HG03521 (cell line): ENCODE measurements at regions not wholly inside any gene's neighbourhood (a gene's known extent, or its start where the extent isn't known, plus 50 kb on each side); places are given as distances from the start of the nearest gene placed in this dataset.
"Not testable (repeated sequence)": the region's sequence is repeated elsewhere in the genome, so short reads cannot be mapped to it uniquely, and the experiment has no call there.

Experiments
- ATAC-seq: cut with Tn5 transposase; IDR thresholded peaks from one replicate; pipeline ENCODE4 v1.9.1; 2021; ENCODE audit warnings: mild to moderate bottlenecking, moderate library complexity; ENCODE audit not compliant: unreplicated experiment

GRCh38 chr6:167707686-167708500 lies 118.8 kb upstream of the AFDN start:
- no peak for ATAC-seq

GRCh38 chr6:167708501-167709094 lies 118.1 kb upstream of the AFDN start:
- no peak for ATAC-seq

DNA sequence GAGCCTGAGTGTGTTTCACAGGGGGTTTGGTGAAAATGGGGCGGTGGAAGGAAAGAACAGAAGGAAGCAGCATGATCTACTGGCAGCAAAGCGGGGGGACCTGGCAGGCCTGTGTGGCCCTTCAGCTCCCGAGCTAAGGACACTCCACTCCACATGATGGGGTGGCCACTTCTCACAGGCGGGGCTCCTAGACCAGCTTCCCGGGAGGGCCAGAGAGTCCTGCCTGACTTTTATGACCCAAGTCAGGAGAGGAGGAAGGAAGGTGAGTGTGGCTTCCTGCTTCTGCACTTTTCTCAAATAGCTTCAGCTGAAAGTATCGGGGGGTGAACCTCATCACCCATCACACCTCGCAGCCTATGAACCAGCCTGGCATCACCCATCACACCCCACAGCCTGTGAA lies 117.5 kb upstream of the AFDN start:
- no peak for ATAC-seq

GRCh38 chr6:167709776-167710336 lies 116.9 kb upstream of the AFDN start:
- not testable (repeated sequence) for ATAC-seq

GRCh38 chr6:167710363-167710920 lies 116.3 kb upstream of the AFDN start:
- no peak for ATAC-seq

- no peak for ATAC-seq
Measured at GRCh38 chr6:167711211-167711610, 115.5 kb upstream of the AFDN start.

DNA sequence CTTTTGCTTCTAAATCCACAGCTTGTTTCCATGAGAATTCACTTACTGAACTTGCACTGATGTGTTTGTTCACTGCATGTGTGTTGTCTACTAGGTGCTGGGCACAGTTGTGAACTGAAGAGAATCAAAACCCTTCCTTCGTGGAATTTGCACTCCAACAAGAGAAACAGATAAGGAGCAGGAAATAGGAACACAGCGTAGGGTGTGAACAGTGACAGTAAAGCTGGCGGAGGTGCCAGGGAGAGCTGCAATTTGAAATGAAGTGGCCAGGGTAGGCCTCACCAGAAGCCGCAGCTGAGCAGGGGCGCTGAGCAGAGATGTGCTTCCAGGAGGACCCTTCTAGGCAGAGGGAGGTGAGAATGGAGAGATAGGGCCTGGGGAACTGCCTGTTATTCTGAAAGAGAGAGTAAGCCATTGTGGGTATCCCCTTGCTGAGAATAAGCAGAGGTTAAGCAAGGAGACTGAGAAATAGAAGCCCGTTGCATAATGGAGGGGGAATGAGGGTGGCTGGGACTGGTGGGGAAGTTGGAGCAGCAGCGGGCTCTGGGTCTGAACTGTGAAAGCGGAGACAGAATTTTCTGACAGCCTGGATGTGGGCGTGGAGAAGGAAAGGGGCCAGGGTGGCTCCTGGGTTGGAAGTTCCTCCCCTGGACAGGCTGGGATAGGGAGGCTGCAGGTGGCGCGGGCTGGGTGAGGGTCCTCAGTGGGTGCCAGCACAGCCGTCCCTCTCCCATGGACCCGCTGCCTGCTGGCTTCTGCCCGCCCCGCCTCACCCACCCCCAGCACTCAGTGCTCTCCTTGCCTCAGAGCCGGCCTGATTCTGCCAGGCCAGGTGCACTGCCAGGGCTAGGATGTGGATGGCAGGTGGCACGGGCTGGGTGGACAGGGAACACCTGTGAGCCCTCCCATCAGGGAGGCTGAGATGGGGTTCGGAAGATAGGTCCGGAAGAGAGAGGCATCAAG lies 114.7 kb upstream of the AFDN start:
- no peak for ATAC-seq

GRCh38 chr6:167712731-167713475 lies 113.8 kb upstream of the AFDN start:
- ATAC-seq: no peak

DNA sequence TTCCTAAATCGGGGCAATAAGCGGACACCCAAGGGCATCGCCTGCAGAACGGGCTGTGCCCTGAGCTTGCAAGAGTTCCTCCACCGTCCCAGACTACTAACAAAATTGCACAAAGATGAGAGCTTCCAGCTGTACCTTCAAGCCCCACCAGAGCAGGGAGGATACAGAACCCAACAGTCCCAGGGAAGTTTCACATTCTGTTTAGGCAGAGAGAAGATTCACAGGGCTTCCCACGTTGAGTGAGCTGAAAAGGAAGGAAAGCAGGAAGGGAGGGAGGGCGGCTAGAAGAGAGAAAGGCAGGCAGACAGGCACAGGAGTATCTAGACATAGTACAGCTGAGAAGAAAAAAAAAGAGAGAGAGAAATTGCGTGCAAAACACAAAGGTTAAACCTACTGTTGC lies 112.6 kb upstream of the AFDN start:
- ATAC-seq: no peak

GRCh38 chr6:167717455-167717854 lies 109.3 kb upstream of the AFDN start:
- no peak for ATAC-seq

- no peak for ATAC-seq
Measured at GRCh38 chr6:167717867-167718266, 108.8 kb upstream of the AFDN start.

DNA sequence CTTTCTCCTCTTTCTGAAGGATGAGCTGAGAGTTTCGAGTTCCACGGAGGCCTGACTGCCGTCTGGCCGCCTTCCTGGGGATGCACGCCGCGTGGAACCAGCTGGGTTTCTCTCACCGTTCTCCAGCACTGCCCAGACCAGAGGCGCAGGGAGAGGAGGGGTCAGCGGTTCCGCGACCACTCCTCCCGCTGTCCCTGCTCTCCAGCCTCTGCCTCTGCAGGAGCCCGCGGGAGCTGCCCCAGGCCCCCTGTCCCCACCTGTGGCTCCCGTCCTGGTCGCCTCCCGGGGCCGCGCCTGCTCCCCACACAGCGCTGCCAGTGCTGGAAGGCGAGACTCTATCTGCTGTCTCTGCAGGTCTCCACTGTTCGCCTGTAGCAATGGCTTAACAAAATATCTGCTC lies 106.8 kb upstream of the AFDN start:
- ATAC-seq: no peak

- ATAC-seq: no peak
Measured at GRCh38 chr6:167720456-167721285, 106.0 kb upstream of the AFDN start.

DNA sequence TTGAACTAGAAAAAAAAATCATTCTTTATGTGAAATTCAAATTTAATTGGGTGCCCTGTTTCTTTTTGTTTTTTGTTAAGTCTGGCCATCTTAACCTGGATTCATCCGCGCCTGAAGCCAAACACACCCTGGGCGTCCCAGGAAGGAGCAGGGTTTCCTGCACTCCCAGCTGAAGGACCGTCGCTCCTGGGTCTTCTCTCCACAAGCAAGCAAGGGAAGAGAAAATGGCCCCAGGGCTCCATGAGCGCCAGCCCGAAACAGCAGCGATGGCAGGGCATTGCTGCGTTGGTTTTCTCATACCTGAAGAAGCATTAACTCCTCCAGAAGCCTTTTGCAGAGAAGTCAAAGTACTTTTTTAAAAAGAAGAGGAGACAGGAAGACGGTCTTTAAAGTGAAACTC lies 105.4 kb upstream of the AFDN start:
- no peak for ATAC-seq

GRCh38 chr6:167722634-167723309 lies 103.9 kb upstream of the AFDN start:
- no peak for ATAC-seq

DNA sequence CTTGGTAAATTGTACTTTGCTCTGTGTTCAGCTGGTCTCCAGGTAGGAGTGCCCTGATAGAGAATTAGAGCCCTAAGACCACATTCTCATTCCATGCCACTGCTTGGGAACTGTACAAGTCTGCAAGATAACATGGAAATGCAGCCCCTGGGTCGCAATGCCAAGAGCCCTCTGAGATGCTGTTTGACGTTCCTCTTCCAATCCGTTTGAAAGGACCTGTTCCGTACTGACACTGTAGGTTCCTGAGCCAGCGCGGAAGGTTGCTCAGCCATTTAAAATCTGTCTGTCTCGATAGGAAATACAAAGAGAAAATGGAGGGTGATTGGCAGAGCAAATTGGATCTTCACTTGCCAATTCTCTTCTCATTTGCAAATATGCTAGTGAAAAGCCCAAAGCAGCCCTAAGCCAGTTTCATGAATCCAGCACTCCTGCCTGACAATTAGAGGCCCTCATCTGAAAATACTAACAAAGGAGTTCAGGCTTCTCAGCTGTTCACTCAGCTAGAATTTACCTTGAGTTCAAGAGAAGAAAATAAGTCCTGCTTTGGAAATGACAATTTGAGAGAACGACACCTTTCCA lies 100.6 kb upstream of the AFDN start:
- ATAC-seq: no peak

DNA sequence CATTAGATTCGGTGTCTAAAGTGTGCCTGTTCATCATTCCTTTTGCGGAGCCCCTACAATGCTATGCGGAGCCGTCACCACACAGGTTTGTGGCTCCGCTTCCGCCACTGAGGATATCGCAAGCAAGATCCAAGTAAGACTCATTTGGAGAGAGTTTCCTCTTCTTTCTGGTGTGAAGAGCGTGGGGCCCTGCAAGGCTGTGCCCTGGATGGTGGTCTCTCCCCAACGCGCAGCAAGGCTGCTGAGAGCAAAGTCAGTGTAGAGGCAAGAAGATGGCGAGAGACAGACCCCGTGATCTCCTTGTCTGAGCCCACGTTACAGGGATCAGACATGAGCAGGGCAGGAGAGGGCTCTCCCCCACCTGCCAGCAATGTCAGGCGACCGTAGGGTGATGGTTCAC lies 96.3 kb upstream of the AFDN start:
- ATAC-seq: no peak

DNA sequence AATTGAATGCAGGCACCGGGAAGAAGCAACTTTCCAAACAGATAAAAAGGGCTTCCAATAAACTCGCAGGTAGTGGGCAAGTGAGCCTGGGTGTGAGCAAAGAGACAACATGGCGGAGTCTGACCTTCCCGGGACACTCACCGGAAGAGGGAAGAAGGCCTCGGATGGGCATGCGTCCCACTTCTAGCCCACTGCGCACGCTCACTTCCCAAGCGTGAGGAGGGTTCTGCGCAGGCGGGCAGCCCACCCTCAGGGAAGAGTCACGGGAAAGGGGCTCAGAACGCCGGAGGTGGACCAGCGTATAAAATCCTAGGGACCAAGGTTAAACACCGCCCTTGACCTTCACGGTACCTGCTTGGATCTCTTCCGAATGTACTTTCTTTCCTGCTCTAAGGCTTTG lies 95.5 kb upstream of the AFDN start:
- no peak for ATAC-seq
